ENCODE measurements at regions not wholly inside any gene's neighbourhood (a gene's known extent, or its start where the extent isn't known, plus 50 kb on each side); places are given as distances from the start of the nearest gene placed in this dataset.

DNA sequence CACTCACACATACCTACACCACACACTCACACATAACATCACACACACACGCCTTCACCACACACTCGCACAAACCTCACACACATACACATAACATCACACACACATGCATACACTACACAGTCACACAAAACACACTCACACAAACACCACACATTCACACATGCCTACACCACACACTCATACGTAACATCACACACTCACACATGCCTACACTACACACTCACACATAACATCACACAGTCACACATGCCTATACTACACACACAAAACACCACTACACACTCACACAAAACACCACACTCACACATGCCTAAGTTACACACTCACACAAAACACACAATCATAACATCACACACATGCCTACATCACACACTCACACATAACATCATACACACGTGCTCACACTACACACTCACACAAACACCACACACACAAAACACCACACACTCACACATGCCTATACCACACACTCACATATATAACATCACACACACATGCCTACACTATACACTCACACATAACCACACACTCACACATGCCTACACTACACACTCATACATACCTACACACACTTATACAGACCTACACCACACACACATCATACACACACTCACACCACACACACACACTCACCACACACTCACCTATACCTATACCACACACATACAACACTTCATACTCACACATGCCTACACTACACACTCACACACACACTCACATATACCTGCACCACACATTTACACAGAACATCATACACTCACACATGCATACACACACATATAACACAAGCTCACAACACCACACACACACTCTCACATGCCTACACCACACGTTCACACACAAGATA lies 383.5 kb downstream of the C6orf118 start:
- ChIA-PET POLR2A (no interaction called here), CTCF (no interaction called here)
- no peak for TF ChIP-seq ELF4 (IDR thresholded peaks at IDR 0.05)
- no peak; the same call in 1 of the 2 replicates for TF ChIP-seq TARDBP (IDR thresholded peaks at IDR 0.05)
- DNase-seq (ENCODE audit: extremely low spot score) = no peak

- no peak for DNase-seq (ENCODE audit: extremely low spot score)
- TF ChIP-seq L3MBTL2 (conservative IDR thresholded peaks at IDR 0.05) (no peak), LEF1 (IDR thresholded peaks at IDR 0.05; ENCODE audit: borderline replicate concordance) (no peak), ELF4 (IDR thresholded peaks at IDR 0.05) (no peak), HDGF (IDR thresholded peaks at IDR 0.05; ENCODE audit: borderline replicate concordance) (no peak), SP1 (IDR thresholded peaks at IDR 0.05) (no peak), FOXA1 (IDR thresholded peaks at IDR 0.05) (no peak), FOXK2 (IDR thresholded peaks at IDR 0.05) (no peak), ARNT (IDR thresholded peaks at IDR 0.05) (no peak), CTBP1 (IDR thresholded peaks at IDR 0.05; ENCODE audit: borderline replicate concordance) (no peak), FOXM1 (IDR thresholded peaks at IDR 0.05; ENCODE audit: borderline replicate concordance) (no peak)
- TF ChIP-seq, protein P1, sequence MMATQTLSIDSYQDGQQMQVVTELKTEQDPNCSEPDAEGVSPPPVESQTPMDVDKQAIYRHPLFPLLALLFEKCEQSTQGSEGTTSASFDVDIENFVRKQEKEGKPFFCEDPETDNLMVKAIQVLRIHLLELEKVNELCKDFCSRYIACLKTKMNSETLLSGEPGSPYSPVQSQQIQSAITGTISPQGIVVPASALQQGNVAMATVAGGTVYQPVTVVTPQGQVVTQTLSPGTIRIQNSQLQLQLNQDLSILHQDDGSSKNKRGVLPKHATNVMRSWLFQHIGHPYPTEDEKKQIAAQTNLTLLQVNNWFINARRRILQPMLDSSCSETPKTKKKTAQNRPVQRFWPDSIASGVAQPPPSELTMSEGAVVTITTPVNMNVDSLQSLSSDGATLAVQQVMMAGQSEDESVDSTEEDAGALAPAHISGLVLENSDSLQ (IDR thresholded peaks at IDR 0.05) = no peak
- POLR2A ChIA-PET = no interaction called here
- CTCF ChIA-PET = no interaction called here
These were observed 384.7 kb downstream of the C6orf118 start for GRCh38 chr6:164924674-164925073.

- ChIA-PET POLR2A (no interaction called here), CTCF (no interaction called here)
- TF ChIP-seq HDGF (IDR thresholded peaks at IDR 0.05; ENCODE audit: borderline replicate concordance) (no peak), LEF1 (IDR thresholded peaks at IDR 0.05; ENCODE audit: borderline replicate concordance) (no peak), FOXA1 (IDR thresholded peaks at IDR 0.05) (no peak)
- DNase-seq (ENCODE audit: extremely low spot score) = no peak
These were observed 392.2 kb downstream of the C6orf118 start for GRCh38 chr6:164917211-164917610.

GRCh38 chr6:164916087-164916486 lies 393.3 kb downstream of the C6orf118 start:
- TF ChIP-seq TARDBP (IDR thresholded peaks at IDR 0.05) = no peak
- no peak for TF ChIP-seq FOXK2 (IDR thresholded peaks at IDR 0.05)
- TF ChIP-seq ELF4 (IDR thresholded peaks at IDR 0.05) = no peak
- no peak for TF ChIP-seq CTBP1 (IDR thresholded peaks at IDR 0.05; ENCODE audit: borderline replicate concordance)
- TF ChIP-seq NFRKB (IDR thresholded peaks at IDR 0.05) = no peak
- no peak for TF ChIP-seq ZNF384 (IDR thresholded peaks at IDR 0.05)
- TF ChIP-seq FOXA1 (IDR thresholded peaks at IDR 0.05) = no peak
- no peak for TF ChIP-seq SUZ12 (IDR thresholded peaks at IDR 0.05)
- TF ChIP-seq L3MBTL2 (conservative IDR thresholded peaks at IDR 0.05) = no peak
- TF ChIP-seq ARNT (IDR thresholded peaks at IDR 0.05) = no peak
- TF ChIP-seq, protein P1 (IDR thresholded peaks at IDR 0.05) = no peak
- no peak for TF ChIP-seq SP1 (IDR thresholded peaks at IDR 0.05)
- CTCF ChIA-PET = no interaction called here
- POLR2A ChIA-PET = no interaction called here
- DNase-seq (ENCODE audit: extremely low spot score) = no peak

GRCh38 chr6:164911873-164912580 lies 397.4 kb downstream of the C6orf118 start:
- ChIA-PET POLR2A (no interaction called here), CTCF (no interaction called here)
- no peak for DNase-seq (ENCODE audit: extremely low spot score)
- TF ChIP-seq L3MBTL2 (conservative IDR thresholded peaks at IDR 0.05) = no peak
- TF ChIP-seq HDGF (IDR thresholded peaks at IDR 0.05; ENCODE audit: borderline replicate concordance) = no peak
- no peak for TF ChIP-seq FOXK2 (IDR thresholded peaks at IDR 0.05)
- no peak for TF ChIP-seq FOXA1 (IDR thresholded peaks at IDR 0.05)
- TF ChIP-seq ARNT (IDR thresholded peaks at IDR 0.05) = no peak
- TF ChIP-seq ELF4 (IDR thresholded peaks at IDR 0.05) = no peak
- no peak for TF ChIP-seq SUZ12 (IDR thresholded peaks at IDR 0.05)
- TF ChIP-seq, protein P1 (IDR thresholded peaks at IDR 0.05) = no peak
- no peak for TF ChIP-seq SP1 (IDR thresholded peaks at IDR 0.05)
- no peak for TF ChIP-seq CTBP1 (IDR thresholded peaks at IDR 0.05; ENCODE audit: borderline replicate concordance)

- DNase-seq (ENCODE audit: extremely low spot score) = no peak
- TF ChIP-seq NFRKB (IDR thresholded peaks at IDR 0.05) (no peak), SP1 (IDR thresholded peaks at IDR 0.05) (no peak), BHLHE40 (IDR thresholded peaks at IDR 0.05; ENCODE audit: borderline replicate concordance) (no peak)
- TF ChIP-seq, protein P1 (IDR thresholded peaks at IDR 0.05) = no peak
- POLR2A ChIA-PET = no interaction called here
- CTCF ChIA-PET = no interaction called here
These were observed 398.3 kb downstream of the C6orf118 start for GRCh38 chr6:164911151-164911550.

All from HEK293T (cell line).